ENCODE measurements at regions not wholly inside any gene's neighbourhood (a gene's known extent, or its start where the extent isn't known, plus 50 kb on each side); places are given as distances from the start of the nearest gene placed in this dataset.

- TF ChIP-seq CTCF (IDR thresholded peaks at IDR 0.05) (no peak), POLR2A (IDR thresholded peaks at IDR 0.05) (no peak)
- Histone ChIP-seq H3K27ac (peak overlapping the region in 2 of 3 donors; percentile 13 to 40), H3K36me3 (no peaks in the 10 kb centered on the region), H3K9me3 (no peaks in the 10 kb centered on the region), H3K4me1 (no peaks in the 10 kb centered on the region), H3K27me3 (no peaks in the 10 kb centered on the region), H3K4me3 (no peak overlapping the region)
- 50% methylated on average over 6 of the region's 6 CpGs for WGBS (ENCODE audit: insufficient coverage, low coverage, low lambda C conversion rate, missing lambda C conversion rate)
- intact Hi-C loops (cut with DNase I): no loop called here
- ATAC-seq (peak in 2 of 4 donors; percentile 22 to 39), DNase-seq (no peak)
These were observed 158.6 kb downstream of the RAP2B start for GRCh38 chr3:153320585-153321128.

DNA sequence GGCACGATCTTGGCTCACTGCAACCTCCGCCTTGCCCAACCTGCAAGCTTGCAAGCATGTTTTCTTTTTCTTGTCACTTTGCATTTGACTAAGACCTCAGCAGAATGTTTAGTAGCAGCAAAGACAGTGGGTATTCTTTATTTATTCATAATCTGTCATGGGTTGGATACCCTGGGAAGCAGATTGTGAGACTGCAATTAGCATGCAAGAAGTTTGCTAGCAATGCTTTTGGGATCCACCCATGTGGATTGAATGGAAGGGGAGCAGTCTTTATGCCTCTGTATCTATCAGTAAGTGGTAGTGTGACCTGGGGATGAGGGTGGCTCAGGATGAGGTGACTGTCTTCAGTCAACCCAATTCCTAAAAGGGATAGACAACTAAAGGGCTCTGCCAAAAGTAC is 166.7 kb downstream of the RAP2B start:
- DNase-seq: no peak
- H3K4me3 ChIP-seq: no peak overlapping the region
- H3K27ac ChIP-seq: no peak overlapping the region
- intact Hi-C loops (cut with DNase I): no loop called here
- TF ChIP-seq POLR2A (IDR thresholded peaks at IDR 0.05): no peak
- no peak for TF ChIP-seq CTCF (IDR thresholded peaks at IDR 0.05)
- WGBS (ENCODE audit: insufficient coverage, low coverage, low lambda C conversion rate, missing lambda C conversion rate): 70% methylated on average over 2 of the region's 2 CpGs
- no peaks in the 10 kb centered on the region for H3K36me3 ChIP-seq
- H3K4me1 ChIP-seq: no peaks in the 10 kb centered on the region
- H3K27me3 ChIP-seq: no peaks in the 10 kb centered on the region
- H3K9me3 ChIP-seq: no peaks in the 10 kb centered on the region
- no peak for ATAC-seq

GRCh38 chr3:153330901-153331300 is 168.9 kb downstream of the RAP2B start:
- no peaks in the 10 kb centered on the region for H3K27me3 ChIP-seq
- DNase-seq: no peak
- H3K4me3 ChIP-seq: no peak overlapping the region
- no peak overlapping the region for H3K27ac ChIP-seq
- TF ChIP-seq POLR2A (IDR thresholded peaks at IDR 0.05) (no peak), CTCF (IDR thresholded peaks at IDR 0.05) (no peak)
- 100% methylated on average over 1 of the region's 1 CpG for WGBS (ENCODE audit: insufficient coverage, low coverage, low lambda C conversion rate, missing lambda C conversion rate)
- no peak for ATAC-seq
- H3K36me3 ChIP-seq: no peaks in the 10 kb centered on the region
- intact Hi-C loops (cut with DNase I): no loop called here
- no peaks in the 10 kb centered on the region for H3K9me3 ChIP-seq
- H3K4me1 ChIP-seq: no peaks in the 10 kb centered on the region

- DNase-seq: no peak
- TF ChIP-seq CTCF (IDR thresholded peaks at IDR 0.05) (no peak), POLR2A (IDR thresholded peaks at IDR 0.05) (no peak)
- no peak overlapping the region for H3K4me3 ChIP-seq
- no peak overlapping the region for H3K27ac ChIP-seq
- ATAC-seq: no peak
- H3K4me1 ChIP-seq: no peaks in the 10 kb centered on the region
- no peaks in the 10 kb centered on the region for H3K9me3 ChIP-seq
- no peaks in the 10 kb centered on the region for H3K27me3 ChIP-seq
- intact Hi-C loops (cut with DNase I): no loop called here
- H3K36me3 ChIP-seq: no peaks in the 10 kb centered on the region
These were observed 169.7 kb downstream of the RAP2B start for GRCh38 chr3:153331676-153332075.

DNA sequence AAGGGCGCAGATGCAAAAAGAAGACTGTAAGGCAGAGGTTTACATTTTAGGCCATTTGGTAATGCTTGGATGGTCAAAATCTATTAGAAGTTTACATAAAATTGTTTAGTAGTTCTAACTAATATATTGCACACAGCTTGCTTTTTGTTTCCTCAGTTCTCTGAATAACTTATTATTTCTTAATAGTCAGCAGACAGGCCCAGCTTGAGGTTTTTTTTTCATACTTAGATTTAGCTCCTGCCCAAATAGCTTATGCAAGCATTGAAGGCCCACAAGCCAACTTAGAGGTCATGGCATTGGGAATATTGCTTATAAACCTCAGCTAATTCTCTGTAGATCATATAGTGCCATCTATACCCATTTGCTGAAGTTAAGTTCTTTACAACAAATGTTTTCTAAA is 172.5 kb downstream of the RAP2B start:
- Histone ChIP-seq H3K9me3 (no peaks in the 10 kb centered on the region), H3K4me1 (no peaks in the 10 kb centered on the region)

More for the DNA sequence above, 172.5 kb downstream of the RAP2B start:
- Histone ChIP-seq H3K4me3 (no peak overlapping the region), H3K27me3 (no peaks in the 10 kb centered on the region), H3K27ac (no peak overlapping the region), H3K36me3 (no peaks in the 10 kb centered on the region)
- TF ChIP-seq CTCF (IDR thresholded peaks at IDR 0.05) (no peak), POLR2A (IDR thresholded peaks at IDR 0.05) (no peak)
- DNase-seq: no peak
- intact Hi-C loops (cut with DNase I): no loop called here
- 91% methylated on average over 1 of the region's 1 CpG for WGBS (ENCODE audit: insufficient coverage, low coverage, low lambda C conversion rate, missing lambda C conversion rate)
- ATAC-seq: peak in 1 of 4 donors; percentile 38
